ENCODE measurements at regions not wholly inside any gene's neighbourhood (a gene's known extent, or its start where the extent isn't known, plus 50 kb on each side); places are given as distances from the start of the nearest gene placed in this dataset.
A peak's percentile ranks its signal among the peaks of the same experiment; 100 is the strongest.

DNA sequence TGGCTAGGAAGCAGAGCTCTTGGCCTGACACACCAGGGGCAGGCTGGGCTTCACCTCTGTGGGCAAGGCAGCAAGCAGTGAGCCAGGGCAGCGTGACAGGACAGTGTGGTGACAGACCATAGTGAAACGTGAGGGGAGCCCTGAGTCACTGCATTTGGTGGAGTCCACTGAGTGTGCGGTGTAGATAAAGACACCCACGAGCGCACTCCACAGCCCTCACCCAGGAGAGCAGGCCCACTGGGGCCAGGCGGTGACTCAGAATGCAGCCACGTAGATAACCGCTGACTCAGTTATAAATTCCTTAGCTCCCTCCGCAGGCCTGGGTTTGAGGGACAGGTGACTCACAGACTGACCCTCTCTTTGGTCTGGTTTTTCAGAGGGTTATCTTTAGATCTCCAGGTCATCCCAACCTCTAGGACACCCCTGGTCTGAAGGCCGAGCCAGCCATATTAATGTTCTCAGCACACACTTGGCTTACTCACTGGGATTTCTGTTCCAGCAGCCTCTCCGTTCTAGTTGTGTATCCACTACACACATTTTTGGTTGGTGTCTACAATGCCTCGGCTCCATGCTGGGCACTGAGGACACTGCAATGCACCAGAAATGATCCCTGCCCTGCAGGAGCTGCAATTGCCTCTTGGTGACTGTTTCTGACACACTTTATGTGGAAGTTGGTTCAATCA, 90.2 kb upstream of the TSPAN2 start:
- Histone ChIP-seq H3K36me3 (no peaks in the 10 kb centered on the region), H3K4me1 (no peaks in the 10 kb centered on the region), H3K4me3 (no peak overlapping the region), H3K27me3 (no peaks in the 10 kb centered on the region), H3K9me3 (no peaks in the 10 kb centered on the region), H3K27ac (no peak overlapping the region)
- DNase-seq (peak in 2 of 4 donors; percentile 47 to 52), ATAC-seq (peak; percentile 76)
- intact Hi-C loops (cut with DNase I): no loop called here
- no peak for TF ChIP-seq CTCF (IDR thresholded peaks at IDR 0.05)

DNA sequence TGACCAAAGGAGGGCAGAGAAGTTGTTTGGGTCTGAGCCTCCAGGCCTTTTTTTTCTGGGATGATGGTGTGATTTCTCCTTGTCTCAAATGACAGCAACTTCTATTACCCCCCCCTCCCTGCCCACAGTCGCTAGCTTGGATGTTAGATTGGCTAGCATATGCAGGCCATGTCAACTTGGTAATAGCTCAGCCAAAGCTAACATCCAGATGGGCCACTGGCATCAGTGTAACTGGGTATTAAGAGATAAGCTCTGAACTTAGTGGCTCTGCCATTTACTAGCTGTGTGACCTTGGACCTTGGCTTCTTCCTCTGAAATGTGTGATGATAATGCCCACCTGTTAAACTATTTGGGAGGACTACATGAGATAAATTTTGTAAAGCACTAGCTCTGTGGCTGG, 86.9 kb upstream of the TSPAN2 start:
- no peak overlapping the region for H3K27ac ChIP-seq
- no peaks in the 10 kb centered on the region for H3K27me3 ChIP-seq
- no peaks in the 10 kb centered on the region for H3K9me3 ChIP-seq
- ATAC-seq (no peak), DNase-seq (no peak)
- intact Hi-C loops (cut with DNase I): no loop called here
- no peak for TF ChIP-seq CTCF (IDR thresholded peaks at IDR 0.05)
- H3K4me3 ChIP-seq: no peak overlapping the region
- H3K4me1 ChIP-seq: no peaks in the 10 kb centered on the region
- H3K36me3 ChIP-seq: no peaks in the 10 kb centered on the region

GRCh38 chr1:115175596-115175995, 86.3 kb upstream of the TSPAN2 start:
- DNase-seq: no peak

DNA sequence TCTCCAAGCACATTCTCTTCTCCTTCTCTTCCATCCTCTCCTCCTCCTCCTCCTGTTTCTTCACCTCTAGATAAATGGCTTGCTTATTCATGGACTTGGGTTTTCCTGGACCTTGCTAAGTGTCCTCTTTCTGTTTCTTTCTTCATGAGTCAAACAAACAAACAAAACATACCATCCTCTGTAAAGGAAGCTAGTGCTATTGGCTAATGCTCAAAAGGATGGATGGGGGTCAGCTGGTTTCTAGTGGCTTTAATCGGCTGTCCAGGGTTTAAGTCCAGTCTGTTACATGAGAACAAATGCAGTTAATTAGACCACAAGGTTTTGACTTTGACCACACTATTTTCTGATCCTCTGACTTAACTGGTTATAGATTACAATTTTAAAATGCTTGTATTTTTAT, 83.8 kb upstream of the TSPAN2 start:
- Histone ChIP-seq H3K4me3 (no peak overlapping the region), H3K27me3 (no peaks in the 10 kb centered on the region), H3K9me3 (no peaks in the 10 kb centered on the region), H3K4me1 (no peaks in the 10 kb centered on the region), H3K36me3 (no peaks in the 10 kb centered on the region), H3K27ac (no peak overlapping the region)
- no peak for TF ChIP-seq CTCF (IDR thresholded peaks at IDR 0.05)
- ATAC-seq (no peak), DNase-seq (no peak)
- intact Hi-C loops (cut with DNase I): no loop called here

More at GRCh38 chr1:115175596-115175995, 86.3 kb upstream of the TSPAN2 start:
- H3K4me3 ChIP-seq: no peak overlapping the region
- intact Hi-C loops (cut with DNase I): no loop called here
- no peaks in the 10 kb centered on the region for H3K4me1 ChIP-seq
- H3K9me3 ChIP-seq: no peaks in the 10 kb centered on the region
- no peak for ATAC-seq
- H3K27me3 ChIP-seq: no peaks in the 10 kb centered on the region
- no peaks in the 10 kb centered on the region for H3K36me3 ChIP-seq
- no peak overlapping the region for H3K27ac ChIP-seq
- TF ChIP-seq CTCF (IDR thresholded peaks at IDR 0.05): no peak

GRCh38 chr1:115172270-115172669, 83.0 kb upstream of the TSPAN2 start:
- H3K27ac ChIP-seq: no peak overlapping the region
- H3K4me3 ChIP-seq: no peak overlapping the region
- ATAC-seq (no peak), DNase-seq (no peak)
- H3K36me3 ChIP-seq: no peaks in the 10 kb centered on the region
- H3K27me3 ChIP-seq: no peaks in the 10 kb centered on the region
- no peaks in the 10 kb centered on the region for H3K9me3 ChIP-seq
- H3K4me1 ChIP-seq: no peaks in the 10 kb centered on the region
- intact Hi-C loops (cut with DNase I): no loop called here
- no peak for TF ChIP-seq CTCF (IDR thresholded peaks at IDR 0.05)
